HCT116 (cell line): ENCODE measurements at regions not wholly inside any gene's neighbourhood (a gene's known extent, or its start where the extent isn't known, plus 50 kb on each side); places are given as distances from the start of the nearest gene placed in this dataset.

Experiments used
- ATAC-seq: fragments of 200-7000 bp; cut with Tn5 transposase; 2 replicates; pipeline ENCODE4 v1.9.1; 2020; ENCODE audit warnings: mild to moderate bottlenecking, moderate library complexity
- BruUV-seq: library from RNA; stranded (reverse); fragments of 400-500 nt; replicated peaks from 2 replicates; lab custom pipeline; 2021; lab: Mats Ljungman, UMichigan
- CTCF ChIA-PET: fragments of 300-600 bp; sonication (Branson Sonifier 250); formaldehyde crosslinking; loops from one replicate; lab custom pipeline; 2021; ENCODE audit warnings: antibody characterized with exemption; lab: Charles Lee
- POLR2A ChIA-PET: fragments of 300-600, 350-600 bp; sonication (Branson Sonifier 250); formaldehyde crosslinking; loops from one replicate; lab custom pipeline; 2021; ENCODE audit warnings: antibody characterized with exemption; lab: Charles Lee
- RAD21 ChIA-PET, 2 experiments: fragments of 300-600 bp; sonication (Branson Sonifier 250); formaldehyde crosslinking; loops; one replicate each; lab custom pipeline; 2023; ENCODE audit warnings: low total read pairs in 2 of 2; ENCODE audit not compliant: uncharacterized antibody in 2 of 2, unreplicated experiment in 2 of 2, low non-redundant PET in 1 of 2; lab: Charles Lee
- DNase-seq: peaks from one replicate; pipeline ENCODE4 v3.0.0-alpha.2; 2010; ENCODE audit warnings: low read depth, low spot score
- H2AFZ ChIP-seq: fragments of 200-600 bp; shearing (Covaris generic), sonication (generic); 2 replicates; pipeline ENCODE4 v1.6.1; 2017; ENCODE audit warnings: low read depth, mixed run types, mixed read lengths, antibody characterized with exemption, low read length; ENCODE audit not compliant: poor library complexity, severe bottlenecking
- H3K27ac ChIP-seq: 2 replicates; pipeline ENCODE4 v1.5.1; 2012; ENCODE audit warnings: low read depth, low read length
- H3K27me3 ChIP-seq: fragments of 200-600 bp; sonication (generic); 2 replicates; pipeline ENCODE4 v1.6.1; 2016; ENCODE audit warnings: mixed run types, low read length, mixed read lengths; ENCODE audit not compliant: insufficient read depth
- H3K36me3 ChIP-seq, 2 experiments: fragments of 200-500 bp in 1 of 2; fragments of 200-600 bp in 1 of 2; sonication (Bioruptor generic) in 1 of 2; sonication (generic) in 1 of 2; 2 replicates each; pipeline versions ENCODE4 v1.5.1 to v1.6.1; 2014 to 2016; ENCODE audit warnings: low read length in 2 of 2, inconsistent platforms in 1 of 2, mixed read lengths in 1 of 2, mixed run types in 1 of 2; ENCODE audit not compliant: insufficient read depth in 2 of 2, control insufficient read depth in 1 of 2
- H3K4me1 ChIP-seq, 2 experiments: fragments of 200-600 bp in 1 of 2; sonication (generic) in 1 of 2; 2 replicates each; pipeline versions ENCODE4 v1.5.1 to v1.6.1; 2012 to 2017; ENCODE audit warnings: low read length in 2 of 2, inconsistent platforms in 1 of 2, mild to moderate bottlenecking in 1 of 2, mixed read lengths in 1 of 2, mixed run types in 1 of 2, moderate library complexity in 1 of 2; ENCODE audit not compliant: insufficient read depth in 2 of 2, control insufficient read depth in 1 of 2
- H3K4me2 ChIP-seq: fragments of 200-600 bp; sonication (generic); 2 replicates; pipeline ENCODE4 v1.6.1; 2017; ENCODE audit warnings: mixed run types, low read length, mixed read lengths
- H3K4me3 ChIP-seq, 2 experiments: fragments of 200-600 bp in 1 of 2; sonication (generic) in 1 of 2; replicated peaks in 1 of 2; 2 replicates each; pipeline ENCODE4 v1.5.1; 2011 to 2016; ENCODE audit warnings: low read length in 2 of 2, control low read depth in 1 of 2, low read depth in 1 of 2, mild to moderate bottlenecking in 1 of 2, mixed read lengths in 1 of 2, mixed run types in 1 of 2
- H3K79me2 ChIP-seq: fragments of 200-600 bp; sonication (generic); 2 replicates; pipeline ENCODE4 v1.6.1; 2017; ENCODE audit warnings: mild to moderate bottlenecking, mixed run types, low read length, moderate library complexity, mixed read lengths; ENCODE audit not compliant: insufficient read depth
- H3K9ac ChIP-seq: fragments of 200-600 bp; sonication (generic); 2 replicates; pipeline ENCODE4 v1.6.1; 2016; ENCODE audit warnings: low read length, mixed read lengths
- H3K9me2 ChIP-seq: fragments of 200-600 bp; sonication (generic), shearing (Covaris generic); 2 replicates; pipeline ENCODE4 v1.6.1; 2017; ENCODE audit warnings: mixed run types, mild to moderate bottlenecking, moderate library complexity; ENCODE audit not compliant: insufficient read depth
- H3K9me3 ChIP-seq, 2 experiments: fragments of 200-500 bp in 1 of 2; fragments of 200-600 bp in 1 of 2; sonication (Bioruptor generic) in 1 of 2; sonication (generic) in 1 of 2; 2 replicates each; pipeline ENCODE4 v1.6.1; 2014 to 2017; ENCODE audit warnings: low read length in 2 of 2, mixed read lengths in 2 of 2, inconsistent platforms in 1 of 2, low read depth in 1 of 2, mild to moderate bottlenecking in 1 of 2, mixed run types in 1 of 2, moderate library complexity in 1 of 2; ENCODE audit not compliant: control insufficient read depth in 1 of 2, insufficient read depth in 1 of 2
- H4K20me1 ChIP-seq: fragments of 200-600 bp; sonication (generic), shearing (Covaris generic); 2 replicates; pipeline ENCODE4 v1.6.1; 2017; ENCODE audit warnings: mixed run types, mild to moderate bottlenecking, moderate library complexity; ENCODE audit not compliant: insufficient read depth
- CEBPB ChIP-seq: IDR thresholded peaks from 2 replicates; pipeline ENCODE4 v1.6.1; 2012; ENCODE audit warnings: low read depth
- CTCF ChIP-seq, 3 experiments: fragments of 200-600 bp in 1 of 3; sonication (generic) in 1 of 3; IDR thresholded peaks in 2 of 3; conservative IDR thresholded peaks in 1 of 3; 2 replicates each; pipeline ENCODE4 v1.5.1; 2012 to 2017; ENCODE audit warnings: low read depth in 2 of 3, low read length in 2 of 3, antibody characterized with exemption in 1 of 3, borderline replicate concordance in 1 of 3, control low read depth in 1 of 3, mild to moderate bottlenecking in 1 of 3, mixed read lengths in 1 of 3, mixed run types in 1 of 3, moderate library complexity in 1 of 3; ENCODE audit not compliant: insufficient read depth in 1 of 3
- ELF1 ChIP-seq: IDR thresholded peaks from 2 replicates; pipeline ENCODE4 v1.6.1; 2012; ENCODE audit warnings: low read depth, borderline replicate concordance
- EZH2 ChIP-seq: fragments of 200-600 bp; sonication (generic); IDR thresholded peaks from 2 replicates; pipeline ENCODE4 v1.6.1; 2017; ENCODE audit warnings: antibody characterized with exemption, mixed run types
- EZH2phosphoT487 ChIP-seq: fragments of 200-600 bp; IDR thresholded peaks from 2 replicates; pipeline ENCODE4 v1.6.1; 2018; ENCODE audit warnings: antibody characterized with exemption, borderline replicate concordance
- FOSL1 ChIP-seq: IDR thresholded peaks from 2 replicates; pipeline ENCODE4 v1.6.1; 2012; ENCODE audit warnings: low read depth
- JUND ChIP-seq: IDR thresholded peaks from 2 replicates; pipeline ENCODE4 v1.6.1; 2012
- MAX ChIP-seq: IDR thresholded peaks from 2 replicates; pipeline ENCODE4 v1.6.1; 2012
- POLR2A ChIP-seq: IDR thresholded peaks from 2 replicates; pipeline ENCODE4 v1.7.0; 2011; ENCODE audit warnings: borderline replicate concordance; ENCODE audit not compliant: insufficient read depth, insufficient read length; ENCODE audit errors: extremely low read depth
- POLR2AphosphoS5 ChIP-seq: IDR thresholded peaks from 2 replicates; pipeline ENCODE4 v1.6.1; 2011; ENCODE audit warnings: mild to moderate bottlenecking, low read depth, low read length, moderate library complexity
- RAD21 ChIP-seq: IDR thresholded peaks from 2 replicates; pipeline ENCODE4 v1.6.1; 2012; ENCODE audit warnings: low read depth, mild to moderate bottlenecking
- SP1 ChIP-seq: IDR thresholded peaks from 2 replicates; pipeline ENCODE4 v1.6.1; 2012; ENCODE audit warnings: low read depth
- TCF7L2 ChIP-seq: IDR thresholded peaks from 2 replicates; pipeline ENCODE4 v1.7.0; 2011; ENCODE audit warnings: borderline replicate concordance, inconsistent platforms; ENCODE audit not compliant: insufficient read depth, insufficient read length; ENCODE audit errors: extremely low read depth
- YY1 ChIP-seq: IDR thresholded peaks from 2 replicates; pipeline ENCODE4 v1.6.1; 2011; ENCODE audit warnings: low read length, low read depth, moderate library complexity, mild to moderate bottlenecking; ENCODE audit not compliant: insufficient replicate concordance; ENCODE audit errors: extremely low read depth
- ZBTB33 ChIP-seq: IDR thresholded peaks from 2 replicates; pipeline ENCODE4 v1.6.1; 2011; ENCODE audit warnings: mild to moderate bottlenecking, low read length, moderate library complexity; ENCODE audit not compliant: insufficient replicate concordance; ENCODE audit errors: extremely low read depth
- ZFX ChIP-seq: fragments of 450-650 bp; IDR thresholded peaks from 2 replicates; pipeline ENCODE4 v1.6.1; 2017
- intact Hi-C: fragments of 100-400 bp; cut with micrococcal nuclease; formaldehyde crosslinking; loops from 2 replicates; pipeline ENCODE4 v1.10.0; 2022
- TF ChIP-seq, protein P1 (sequence below): IDR thresholded peaks from 2 replicates; pipeline ENCODE4 v1.6.1; 2012

GRCh38 chr11:130544266-130544665, 95.8 kb downstream of the ADAMTS15 start:
- TF ChIP-seq SP1 (no peak), POLR2AphosphoS5 (no peak), TCF7L2 (no peak)
- CTCF ChIA-PET, result no interaction called here
- Histone ChIP-seq H3K9me2 (no peaks in the 10 kb centered on the region), H3K4me2 (no peak overlapping the region), H3K9me3 (no peaks in the 10 kb centered on the region), H3K27me3 (peaks cover 18% of the 10 kb centered on the region), H3K9ac (no peak overlapping the region), H3K27ac (no peak overlapping the region), H3K36me3 (no peaks in the 10 kb centered on the region), H4K20me1 (no peaks in the 10 kb centered on the region), H3K4me1 (no peaks in the 10 kb centered on the region), H3K4me3 (no peak overlapping the region), H2AFZ (no peak overlapping the region), H3K79me2 (no peaks in the 10 kb centered on the region)
- intact Hi-C loops, result no loop called here
- RAD21 ChIA-PET, result no interaction called here
- DNase-seq (no peak), ATAC-seq (no peak)
- POLR2A ChIA-PET, result no interaction called here
- BruUV-seq, result no TSS peak

GRCh38 chr11:130545449-130546072, 97.1 kb downstream of the ADAMTS15 start:
- no peak overlapping the region for H3K9ac ChIP-seq
- no peaks in the 10 kb centered on the region for H3K79me2 ChIP-seq
- H3K36me3 ChIP-seq, result no peaks in the 10 kb centered on the region
- TF ChIP-seq CTCF (IDR thresholded peaks at IDR 0.05 in 2 of 3, conservative IDR thresholded peaks at IDR 0.05 in 1 of 3; ENCODE audit: borderline replicate concordance in 1 of 3, insufficient read depth in 1 of 3, low read depth in 2 of 3, low read length in 2 of 3) (no peak), EZH2 (no peak), ZFX (no peak), ELF1 (no peak), YY1 (no peak), POLR2A (no peak), FOSL1 (no peak), JUND (no peak), EZH2phosphoT487 (no peak), RAD21 (no peak), MAX (no peak), TCF7L2 (no peak), POLR2AphosphoS5 (no peak), CEBPB (no peak), ZBTB33 (no peak)
- TF ChIP-seq, protein P1, sequence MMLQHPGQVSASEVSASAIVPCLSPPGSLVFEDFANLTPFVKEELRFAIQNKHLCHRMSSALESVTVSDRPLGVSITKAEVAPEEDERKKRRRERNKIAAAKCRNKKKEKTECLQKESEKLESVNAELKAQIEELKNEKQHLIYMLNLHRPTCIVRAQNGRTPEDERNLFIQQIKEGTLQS, result no peak
- H3K4me2 ChIP-seq, result no peak overlapping the region
- peaks cover 20% of the 10 kb centered on the region for H3K27me3 ChIP-seq
- ATAC-seq (no peak), DNase-seq (no peak)
- no peaks in the 10 kb centered on the region for H3K9me3 ChIP-seq
- BruUV-seq, result no TSS peak
- CTCF ChIA-PET, result no interaction called here
- RAD21 ChIA-PET, result no interaction called here
- intact Hi-C loops, result no loop called here
- H3K27ac ChIP-seq, result no peak overlapping the region
- no peaks in the 10 kb centered on the region for H3K4me1 ChIP-seq
- H3K4me3 ChIP-seq, result no peak overlapping the region
- POLR2A ChIA-PET, result no interaction called here
- H3K9me2 ChIP-seq, result no peaks in the 10 kb centered on the region
- H4K20me1 ChIP-seq, result no peaks in the 10 kb centered on the region
- no peak overlapping the region for H2AFZ ChIP-seq
